Caco-2 (cell line): ENCODE measurements at regions not wholly inside any gene's neighbourhood (a gene's known extent, or its start where the extent isn't known, plus 50 kb on each side); places are given as distances from the start of the nearest gene placed in this dataset.

ENCODE experiments used
- BruUV-seq: library from RNA; stranded (reverse); fragments of 400-500 nt; replicated peaks from 2 replicates; lab custom pipeline; 2021; lab: Mats Ljungman, UMichigan
- CTCF ChIA-PET: fragments of 300-600 bp; sonication (Branson Sonifier 250); formaldehyde crosslinking; loops from one replicate; lab custom pipeline; 2022; ENCODE audit warnings: antibody characterized with exemption; lab: Charles Lee
- POLR2A ChIA-PET: fragments of 300-600 bp; sonication (Branson Sonifier 250); formaldehyde crosslinking; loops from one replicate; lab custom pipeline; 2022; ENCODE audit warnings: antibody characterized with exemption; lab: Charles Lee
- DNase-seq, 2 experiments: peaks; one replicate each; pipeline versions ENCODE4 v3.0.0 to v3.0.0-alpha.2; 2020 to 2022
- H3K27me3 ChIP-seq: replicated peaks from 2 replicates; pipeline ENCODE4 v1.6.0; 2011; ENCODE audit warnings: low read length; ENCODE audit not compliant: control insufficient read depth, insufficient read depth
- H3K36me3 ChIP-seq: 2 replicates; pipeline ENCODE4 v1.5.1; 2011; ENCODE audit warnings: low read length; ENCODE audit not compliant: control insufficient read depth, insufficient read depth
- H3K4me1 ChIP-seq: fragments of 250-450 bp; sonication (Bioruptor Pico); 2 replicates; pipeline ENCODE4 v1.5.1; 2020; ENCODE audit warnings: mild to moderate bottlenecking
- H3K4me3 ChIP-seq: 2 replicates; pipeline ENCODE4 v1.5.1; 2011; ENCODE audit warnings: low read depth, mild to moderate bottlenecking, control low read depth, low read length
- H3K9me3 ChIP-seq: fragments of 250-450 bp; sonication (Bioruptor Pico); 2 replicates; pipeline ENCODE4 v1.5.1; 2020; ENCODE audit warnings: mild to moderate bottlenecking, moderate library complexity
- H3K27ac Mint-ChIP-seq: one replicate; pipeline ENCODE4 v1.8.0; 2022; ENCODE audit warnings: mixed read lengths; ENCODE audit not compliant: unreplicated experiment
- H3K27me3 Mint-ChIP-seq: one replicate; pipeline ENCODE4 v1.8.0; 2022; ENCODE audit warnings: mixed read lengths; ENCODE audit not compliant: insufficient read depth, unreplicated experiment
- H3K36me3 Mint-ChIP-seq: one replicate; pipeline ENCODE4 v1.8.0; 2022; ENCODE audit warnings: mild to moderate bottlenecking, mixed read lengths; ENCODE audit not compliant: insufficient read depth, unreplicated experiment
- H3K4me1 Mint-ChIP-seq: one replicate; pipeline ENCODE4 v1.8.0; 2022; ENCODE audit warnings: low read depth, mixed read lengths; ENCODE audit not compliant: unreplicated experiment
- H3K4me3 Mint-ChIP-seq: one replicate; pipeline ENCODE4 v1.8.0; 2022; ENCODE audit warnings: mild to moderate bottlenecking, moderate library complexity, mixed read lengths; ENCODE audit not compliant: unreplicated experiment
- H3K9me3 Mint-ChIP-seq: one replicate; pipeline ENCODE4 v1.8.0; 2022; ENCODE audit warnings: mixed read lengths; ENCODE audit not compliant: unreplicated experiment
- CTCF ChIP-seq, 2 experiments: fragments of 200-600 bp in 1 of 2; IDR thresholded peaks; 1 replicate in 1 of 2; 2 replicates in 1 of 2; pipeline versions ENCODE4 v1.5.1 to v1.8.0; 2011 to 2022; ENCODE audit warnings: antibody characterized with exemption in 1 of 2, control low read depth in 1 of 2, inconsistent platforms in 1 of 2, low read depth in 1 of 2, low read length in 1 of 2, mild to moderate bottlenecking in 1 of 2, moderate library complexity in 1 of 2; ENCODE audit not compliant: insufficient read depth in 1 of 2, severe bottlenecking in 1 of 2, unreplicated experiment in 1 of 2
- intact Hi-C: fragments of 100-400 bp; cut with micrococcal nuclease; formaldehyde crosslinking; loops from one replicate; pipeline ENCODE4 v1.10.0; 2022; ENCODE audit not compliant: unreplicated experiment

GRCh38 chr11:110867951-110868350, 155.7 kb upstream of the ARHGAP20 start:
- no peaks in the 10 kb centered on the region; the same call in 1 of the 2 replicates for H3K9me3 ChIP-seq
- BruUV-seq = no TSS peak
- H3K36me3 ChIP-seq = no peaks in the 10 kb centered on the region
- DNase-seq = no peak
- peaks cover 24% of the 10 kb centered on the region for H3K27me3 Mint-ChIP-seq
- no peaks in the 10 kb centered on the region for H3K4me1 ChIP-seq
- H3K4me1 Mint-ChIP-seq = no peaks in the 10 kb centered on the region
- no peak overlapping the region for H3K27ac Mint-ChIP-seq
- ChIA-PET POLR2A (no interaction called here), CTCF (interaction anchor here (0.5 to 0.6 kb wide), 2 partner anchors 16 to 666 kb away, joined by 3 to 4 read pairs; no protein-coding TSS in a partner anchor)
- no peaks in the 10 kb centered on the region for H3K36me3 Mint-ChIP-seq
- H3K27me3 ChIP-seq = no peaks in the 10 kb centered on the region; the same call in 1 of the 2 replicates
- no peaks in the 10 kb centered on the region for H3K9me3 Mint-ChIP-seq
- no peak overlapping the region for H3K4me3 ChIP-seq
- no peak overlapping the region for H3K4me3 Mint-ChIP-seq
- TF ChIP-seq CTCF (IDR thresholded peaks at IDR 0.05; ENCODE audit: insufficient read depth in 1 of 2, low read depth in 1 of 2, low read length in 1 of 2, severe bottlenecking in 1 of 2, unreplicated experiment in 1 of 2) = no peak
- intact Hi-C loops = no loop called here

- no peak for TF ChIP-seq CTCF (IDR thresholded peaks at IDR 0.05; ENCODE audit: insufficient read depth in 1 of 2, low read depth in 1 of 2, low read length in 1 of 2, severe bottlenecking in 1 of 2, unreplicated experiment in 1 of 2)
- H3K27me3 Mint-ChIP-seq = peaks cover 18% of the 10 kb centered on the region
- no peak overlapping the region for H3K4me3 Mint-ChIP-seq
- Histone ChIP-seq H3K27me3 (no peaks in the 10 kb centered on the region; the same call in 1 of the 2 replicates), H3K36me3 (no peaks in the 10 kb centered on the region), H3K4me3 (no peak overlapping the region), H3K4me1 (no peaks in the 10 kb centered on the region), H3K9me3 (no peaks in the 10 kb centered on the region; the same call in 1 of the 2 replicates)
- ChIA-PET CTCF (no interaction called here), POLR2A (no interaction called here)
- H3K27ac Mint-ChIP-seq = no peak overlapping the region
- H3K4me1 Mint-ChIP-seq = no peaks in the 10 kb centered on the region
- intact Hi-C loops = no loop called here
- no peaks in the 10 kb centered on the region for H3K9me3 Mint-ChIP-seq
- no TSS peak for BruUV-seq
- H3K36me3 Mint-ChIP-seq = no peaks in the 10 kb centered on the region
- no peak for DNase-seq
Measured at GRCh38 chr11:110866081-110866480, 153.8 kb upstream of the ARHGAP20 start.

- ChIA-PET CTCF (no interaction called here), POLR2A (no interaction called here)
- TF ChIP-seq CTCF (IDR thresholded peaks at IDR 0.05; ENCODE audit: insufficient read depth in 1 of 2, low read depth in 1 of 2, low read length in 1 of 2, severe bottlenecking in 1 of 2, unreplicated experiment in 1 of 2) = no peak
- H3K27me3 ChIP-seq = no peaks in the 10 kb centered on the region; the same call in 1 of the 2 replicates
- H3K36me3 ChIP-seq = no peaks in the 10 kb centered on the region
- Mint-ChIP-seq H3K27me3 (peaks cover 19% of the 10 kb centered on the region), H3K9me3 (no peaks in the 10 kb centered on the region), H3K4me3 (no peak overlapping the region), H3K4me1 (no peaks in the 10 kb centered on the region), H3K27ac (no peak overlapping the region), H3K36me3 (no peaks in the 10 kb centered on the region)
- no peaks in the 10 kb centered on the region for H3K4me1 ChIP-seq
- no peaks in the 10 kb centered on the region; the same call in 1 of the 2 replicates for H3K9me3 ChIP-seq
- DNase-seq = no peak
- no TSS peak for BruUV-seq
- H3K4me3 ChIP-seq = no peak overlapping the region
- intact Hi-C loops = no loop called here
Measured at GRCh38 chr11:110862407-110862806, 150.2 kb upstream of the ARHGAP20 start.
